ENCODE measurements at regions not wholly inside any gene's neighbourhood (a gene's known extent, or its start where the extent isn't known, plus 50 kb on each side); places are given as distances from the start of the nearest gene placed in this dataset.

GRCh38 chr5:145587710-145588109, 247.4 kb downstream of the PRELID2 start:
- TF ChIP-seq CTCF (IDR thresholded peaks at IDR 0.05) = no peak
- no peak for TF ChIP-seq POLR2A (IDR thresholded peaks at IDR 0.05)
